ENCODE measurements at regions not wholly inside any gene's neighbourhood (a gene's known extent, or its start where the extent isn't known, plus 50 kb on each side); places are given as distances from the start of the nearest gene placed in this dataset.

DNA sequence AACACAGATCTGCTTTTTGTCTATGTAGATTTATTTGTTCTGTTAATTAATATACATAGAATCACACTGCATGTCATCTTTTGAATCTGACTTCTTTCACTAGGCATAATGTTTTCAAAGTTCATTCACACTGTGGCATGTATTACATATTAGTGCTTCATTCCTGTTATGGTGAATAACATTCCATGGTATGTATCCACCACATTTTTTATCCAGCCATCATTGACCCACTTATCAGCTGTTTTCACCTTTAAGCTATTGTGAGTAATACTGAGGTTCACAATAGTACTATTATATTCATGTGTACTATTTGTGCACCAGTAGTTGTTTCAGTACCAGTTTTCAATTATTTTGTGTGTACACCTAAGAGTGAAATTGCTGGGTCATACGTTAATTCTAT lies 230.6 kb upstream of the CNTN3 start:
- 24% methylated on average over 1 of the region's 1 CpG for WGBS (ENCODE audit: low lambda C conversion rate)

DNA sequence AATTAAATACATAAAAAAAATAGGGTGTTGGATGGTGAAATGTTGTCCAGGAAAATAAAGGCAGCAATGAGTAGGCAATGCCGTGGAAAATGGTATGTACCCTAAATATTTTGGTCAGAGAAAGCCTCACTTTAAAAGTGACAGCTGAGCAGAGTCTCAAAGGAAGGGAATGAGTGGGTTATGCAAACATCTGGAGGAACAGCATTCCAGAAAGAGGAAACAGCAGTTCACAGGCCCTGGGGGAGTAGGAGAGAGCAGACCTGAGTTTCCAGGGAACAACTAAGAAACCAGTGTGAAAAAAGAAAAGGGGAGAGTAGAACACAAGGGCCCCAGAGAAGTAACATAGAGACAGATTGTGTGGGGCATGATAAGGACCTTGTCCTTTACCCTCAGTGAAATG lies 230.0 kb upstream of the CNTN3 start:
- 31% methylated on average over 1 of the region's 1 CpG for WGBS (ENCODE audit: low lambda C conversion rate)
- Histone ChIP-seq H3K4me2 (no peak overlapping the region), H3K9me2 (no peaks in the 10 kb centered on the region)
- TF ChIP-seq EP300 (IDR thresholded peaks at IDR 0.05; ENCODE audit: borderline replicate concordance in 1 of 2, low read depth in 1 of 2, low read length in 1 of 2), result no peak
- TF ChIP-seq ZBTB33 (IDR thresholded peaks at IDR 0.05; ENCODE audit: borderline replicate concordance, low read depth), result no peak
- TF ChIP-seq, protein P1, sequence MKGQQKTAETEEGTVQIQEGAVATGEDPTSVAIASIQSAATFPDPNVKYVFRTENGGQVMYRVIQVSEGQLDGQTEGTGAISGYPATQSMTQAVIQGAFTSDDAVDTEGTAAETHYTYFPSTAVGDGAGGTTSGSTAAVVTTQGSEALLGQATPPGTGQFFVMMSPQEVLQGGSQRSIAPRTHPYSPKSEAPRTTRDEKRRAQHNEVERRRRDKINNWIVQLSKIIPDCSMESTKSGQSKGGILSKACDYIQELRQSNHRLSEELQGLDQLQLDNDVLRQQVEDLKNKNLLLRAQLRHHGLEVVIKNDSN (IDR thresholded peaks at IDR 0.05; ENCODE audit: borderline replicate concordance, low read depth), result no peak
- TF ChIP-seq MXI1 (IDR thresholded peaks at IDR 0.05; ENCODE audit: low read depth, low read length), result no peak
- TF ChIP-seq RXRA (IDR thresholded peaks at IDR 0.05; ENCODE audit: borderline replicate concordance, low read depth), result no peak
- TF ChIP-seq USF2 (IDR thresholded peaks at IDR 0.05; ENCODE audit: borderline replicate concordance, low read depth, low read length), result no peak
- TF ChIP-seq RCOR1 (IDR thresholded peaks at IDR 0.05; ENCODE audit: low read length), result no peak
- TF ChIP-seq TAF1 (IDR thresholded peaks at IDR 0.05; ENCODE audit: borderline replicate concordance, low read depth, low read length), result no peak
- TF ChIP-seq, protein P2, sequence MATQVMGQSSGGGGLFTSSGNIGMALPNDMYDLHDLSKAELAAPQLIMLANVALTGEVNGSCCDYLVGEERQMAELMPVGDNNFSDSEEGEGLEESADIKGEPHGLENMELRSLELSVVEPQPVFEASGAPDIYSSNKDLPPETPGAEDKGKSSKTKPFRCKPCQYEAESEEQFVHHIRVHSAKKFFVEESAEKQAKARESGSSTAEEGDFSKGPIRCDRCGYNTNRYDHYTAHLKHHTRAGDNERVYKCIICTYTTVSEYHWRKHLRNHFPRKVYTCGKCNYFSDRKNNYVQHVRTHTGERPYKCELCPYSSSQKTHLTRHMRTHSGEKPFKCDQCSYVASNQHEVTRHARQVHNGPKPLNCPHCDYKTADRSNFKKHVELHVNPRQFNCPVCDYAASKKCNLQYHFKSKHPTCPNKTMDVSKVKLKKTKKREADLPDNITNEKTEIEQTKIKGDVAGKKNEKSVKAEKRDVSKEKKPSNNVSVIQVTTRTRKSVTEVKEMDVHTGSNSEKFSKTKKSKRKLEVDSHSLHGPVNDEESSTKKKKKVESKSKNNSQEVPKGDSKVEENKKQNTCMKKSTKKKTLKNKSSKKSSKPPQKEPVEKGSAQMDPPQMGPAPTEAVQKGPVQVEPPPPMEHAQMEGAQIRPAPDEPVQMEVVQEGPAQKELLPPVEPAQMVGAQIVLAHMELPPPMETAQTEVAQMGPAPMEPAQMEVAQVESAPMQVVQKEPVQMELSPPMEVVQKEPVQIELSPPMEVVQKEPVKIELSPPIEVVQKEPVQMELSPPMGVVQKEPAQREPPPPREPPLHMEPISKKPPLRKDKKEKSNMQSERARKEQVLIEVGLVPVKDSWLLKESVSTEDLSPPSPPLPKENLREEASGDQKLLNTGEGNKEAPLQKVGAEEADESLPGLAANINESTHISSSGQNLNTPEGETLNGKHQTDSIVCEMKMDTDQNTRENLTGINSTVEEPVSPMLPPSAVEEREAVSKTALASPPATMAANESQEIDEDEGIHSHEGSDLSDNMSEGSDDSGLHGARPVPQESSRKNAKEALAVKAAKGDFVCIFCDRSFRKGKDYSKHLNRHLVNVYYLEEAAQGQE (IDR thresholded peaks at IDR 0.05; ENCODE audit: low read depth, low read length), result no peak

More for the DNA sequence above, 230.6 kb upstream of the CNTN3 start:
- H3K9ac ChIP-seq, result no peak overlapping the region
- no peaks in the 10 kb centered on the region for H3F3A ChIP-seq (replicated peaks; ENCODE audit: insufficient read depth)
- TF ChIP-seq RAD21 (IDR thresholded peaks at IDR 0.05; ENCODE audit: low read length) (no peak), GABPA (IDR thresholded peaks at IDR 0.05; ENCODE audit: low read depth) (no peak), YY1 (IDR thresholded peaks at IDR 0.05; ENCODE audit: low read depth) (no peak), SIN3A (IDR thresholded peaks at IDR 0.05; ENCODE audit: borderline replicate concordance, low read depth, low read length) (no peak), MEF2A (IDR thresholded peaks at IDR 0.05; ENCODE audit: borderline replicate concordance, low read depth) (no peak), FOXM1 (IDR thresholded peaks at IDR 0.05; ENCODE audit: low read depth) (no peak), TEAD4 (IDR thresholded peaks at IDR 0.05; ENCODE audit: borderline replicate concordance, insufficient read depth) (no peak), SMC3 (IDR thresholded peaks at IDR 0.05; ENCODE audit: low read depth, low read length) (no peak), ELF1 (IDR thresholded peaks at IDR 0.05) (no peak), FOSL2 (IDR thresholded peaks at IDR 0.05; ENCODE audit: borderline replicate concordance, low read depth) (no peak), MAX (IDR thresholded peaks at IDR 0.05; ENCODE audit: low read depth) (no peak), EZH2phosphoT487 (IDR thresholded peaks at IDR 0.05; ENCODE audit: borderline replicate concordance, low read depth) (no peak), NFIC (IDR thresholded peaks at IDR 0.05; ENCODE audit: borderline replicate concordance) (no peak), NRF1 (IDR thresholded peaks at IDR 0.05; ENCODE audit: low read depth, low read length) (no peak)
- TF ChIP-seq, protein P3, sequence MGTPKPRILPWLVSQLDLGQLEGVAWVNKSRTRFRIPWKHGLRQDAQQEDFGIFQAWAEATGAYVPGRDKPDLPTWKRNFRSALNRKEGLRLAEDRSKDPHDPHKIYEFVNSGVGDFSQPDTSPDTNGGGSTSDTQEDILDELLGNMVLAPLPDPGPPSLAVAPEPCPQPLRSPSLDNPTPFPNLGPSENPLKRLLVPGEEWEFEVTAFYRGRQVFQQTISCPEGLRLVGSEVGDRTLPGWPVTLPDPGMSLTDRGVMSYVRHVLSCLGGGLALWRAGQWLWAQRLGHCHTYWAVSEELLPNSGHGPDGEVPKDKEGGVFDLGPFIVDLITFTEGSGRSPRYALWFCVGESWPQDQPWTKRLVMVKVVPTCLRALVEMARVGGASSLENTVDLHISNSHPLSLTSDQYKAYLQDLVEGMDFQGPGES (IDR thresholded peaks at IDR 0.05; ENCODE audit: low read depth, low read length), result no peak
- H2AFZ ChIP-seq (ENCODE audit: low read depth), result no peak overlapping the region
- H3K4me2 ChIP-seq, result no peak overlapping the region
- no peaks in the 10 kb centered on the region; a peak in 1 of 4 replicates for H3K4me1 ChIP-seq (ENCODE audit: control insufficient read depth in 1 of 2, insufficient read depth in 2 of 2, low read depth in 1 of 2, low read length in 1 of 2)
- H4K20me1 ChIP-seq (ENCODE audit: insufficient read depth), result no peaks in the 10 kb centered on the region
- no peaks in the 10 kb centered on the region for H3K79me2 ChIP-seq (ENCODE audit: insufficient read depth)
- H3K27ac ChIP-seq (ENCODE audit: low read depth in 2 of 2, low read length in 1 of 2), result no peak overlapping the region
- no peaks in the 10 kb centered on the region for H3K9me3 ChIP-seq
- H3K27me3 ChIP-seq (ENCODE audit: insufficient read depth), result no peaks in the 10 kb centered on the region
- CTCF ChIA-PET, result no interaction called here
- H3K36me3 ChIP-seq (replicated peaks in 1 of 2; ENCODE audit: control insufficient read depth in 1 of 2, insufficient read depth in 2 of 2, low read length in 1 of 2), result no peaks in the 10 kb centered on the region
- POLR2A ChIA-PET, result no interaction called here
- DNase-seq, result no peak
- no peaks in the 10 kb centered on the region for H3K9me2 ChIP-seq
- H3K4me3 ChIP-seq (ENCODE audit: low read depth in 2 of 2, low read length in 1 of 2), result no peak overlapping the region

More for the DNA sequence above, 230.0 kb upstream of the CNTN3 start:
- no peaks in the 10 kb centered on the region for H3K79me2 ChIP-seq (ENCODE audit: insufficient read depth)
- no peak overlapping the region for H2AFZ ChIP-seq (ENCODE audit: low read depth)
- no peak overlapping the region for H3K4me3 ChIP-seq (ENCODE audit: low read depth in 2 of 2, low read length in 1 of 2)
- no peaks in the 10 kb centered on the region for H4K20me1 ChIP-seq (ENCODE audit: insufficient read depth)
- no peaks in the 10 kb centered on the region for H3K27me3 ChIP-seq (ENCODE audit: insufficient read depth)
- DNase-seq, result no peak
- H3K27ac ChIP-seq (ENCODE audit: low read depth in 2 of 2, low read length in 1 of 2), result no peak overlapping the region
- no peaks in the 10 kb centered on the region; a peak in 1 of 4 replicates for H3K4me1 ChIP-seq (ENCODE audit: control insufficient read depth in 1 of 2, insufficient read depth in 2 of 2, low read depth in 1 of 2, low read length in 1 of 2)
- no peaks in the 10 kb centered on the region for H3K36me3 ChIP-seq (replicated peaks in 1 of 2; ENCODE audit: control insufficient read depth in 1 of 2, insufficient read depth in 2 of 2, low read length in 1 of 2)
- ChIA-PET CTCF (no interaction called here), POLR2A (no interaction called here)
- H3F3A ChIP-seq (replicated peaks; ENCODE audit: insufficient read depth), result no peaks in the 10 kb centered on the region
- H3K9me3 ChIP-seq, result no peaks in the 10 kb centered on the region
- H3K9ac ChIP-seq, result no peak overlapping the region

Data from SK-N-SH (cell line).